Aorta (tissue), 5 donors: ENCODE measurements at regions not wholly inside any gene's neighbourhood (a gene's known extent, or its start where the extent isn't known, plus 50 kb on each side); places are given as distances from the start of the nearest gene placed in this dataset.
"Not testable (repeated sequence)": the region's sequence is repeated elsewhere in the genome, so short reads cannot be mapped to it uniquely, and the experiment has no call there.

Experiments
- ATAC-seq: fragments of 200-7000 bp; cut with Tn5 transposase; one replicate; pipeline ENCODE4 v1.9.1; 2022; ENCODE audit warnings: moderate library complexity; ENCODE audit not compliant: low FRiP score
- DNase-seq, 2 donors: peaks; one replicate each; pipeline ENCODE4 v3.0.0-alpha.2; 2020
- H3K27ac ChIP-seq, 2 donors: one replicate each; pipeline ENCODE4 v1.5.1; 2013; ENCODE audit warnings: low read length in 2 of 2, mild to moderate bottlenecking in 2 of 2, moderate library complexity in 2 of 2, control low read depth in 1 of 2, inconsistent platforms in 1 of 2, low read depth in 1 of 2
- H3K27me3 ChIP-seq, 2 donors: one replicate each; pipeline ENCODE4 v1.6.1; 2013; ENCODE audit warnings: control low read depth in 1 of 2, low read length in 1 of 2, mild to moderate bottlenecking in 1 of 2, moderate library complexity in 1 of 2; ENCODE audit not compliant: insufficient read depth in 2 of 2, control insufficient read depth in 1 of 2
- H3K36me3 ChIP-seq, 2 donors: one replicate each; pipeline ENCODE4 v1.6.1; 2013; ENCODE audit warnings: control low read depth in 1 of 2, low read length in 1 of 2, mild to moderate bottlenecking in 1 of 2; ENCODE audit not compliant: insufficient read depth in 2 of 2, control insufficient read depth in 1 of 2
- H3K4me1 ChIP-seq, 2 donors: one replicate each; pipeline ENCODE4 v1.6.1; 2013; ENCODE audit warnings: low read length in 2 of 2, control low read depth in 1 of 2, mild to moderate bottlenecking in 1 of 2, moderate library complexity in 1 of 2; ENCODE audit not compliant: insufficient read depth in 2 of 2, control insufficient read depth in 1 of 2
- H3K4me3 ChIP-seq, 2 donors: one replicate each; pipeline ENCODE4 v1.5.1; 2013; ENCODE audit warnings: low read length in 2 of 2, control low read depth in 1 of 2, mild to moderate bottlenecking in 1 of 2
- H3K9me3 ChIP-seq: one replicate; pipeline ENCODE4 v1.6.1; 2013; ENCODE audit warnings: mild to moderate bottlenecking, low read length; ENCODE audit not compliant: control insufficient read depth
- WGBS, 2 donors: extraction: QIAGEN DNeasy Blood & Tissue Kit; methylation state at CpG; one replicate each; pipeline ENCODE4 v1.1.7; 2013; 5-methylcytosine and 5-hydroxymethylcytosine counted together
- intact Hi-C, 2 donors: fragments of 100-400 bp; cut with DNase I; formaldehyde crosslinking; loops; one replicate each; pipeline versions ENCODE4 v1.14.2 to v1.15.0; 2022
- donor health status: healthy with polysubstance abuse.
- donor health status: Bipolar disorder and iron deficiency.
- donor health status: DM: no; HTN: no; CAD: no.
- donor health status: DM: no; HTN: no; CAD: no.
- donor health status: DM: yes; HTN: yes; CAD: no.

DNA sequence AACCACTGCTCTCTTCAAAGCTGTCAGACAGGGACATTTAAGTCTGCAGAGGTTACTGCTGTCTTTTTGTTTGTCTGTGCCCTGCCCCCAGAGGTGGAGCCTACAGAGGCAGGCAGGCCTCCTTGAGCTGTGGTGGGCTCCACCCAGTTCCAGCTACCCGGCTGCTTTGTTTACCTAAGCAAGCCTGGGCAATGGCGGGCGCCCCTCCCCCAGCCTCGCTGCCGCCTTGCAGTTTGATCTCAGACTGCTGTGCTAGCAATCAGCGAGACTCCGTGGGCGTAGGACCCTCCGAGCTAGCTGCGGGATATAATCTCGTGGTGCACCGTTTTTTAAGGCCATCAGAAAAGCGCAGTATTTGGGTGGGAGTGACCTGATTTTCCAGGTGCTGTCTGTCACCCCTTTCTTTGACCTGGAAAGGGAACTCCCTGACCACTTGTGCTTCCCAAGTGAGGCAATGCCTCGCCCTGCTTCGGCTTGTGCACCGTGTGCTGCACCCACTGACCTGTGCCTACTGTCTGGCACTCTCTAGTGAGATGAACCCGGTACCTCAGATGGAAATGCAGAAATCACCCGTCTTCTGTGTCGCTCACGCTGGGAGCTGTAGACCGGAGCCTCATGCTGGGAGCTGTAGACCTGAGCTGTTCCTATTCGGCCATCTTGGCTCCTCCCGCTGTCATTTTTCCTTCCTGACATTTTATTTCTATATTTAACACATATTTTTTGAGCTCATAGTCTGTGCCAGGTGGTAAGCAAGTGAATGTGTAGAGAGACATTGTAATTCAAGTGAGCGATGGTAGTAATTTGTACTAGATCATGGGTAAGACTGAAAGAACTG is 551.5 kb downstream of the RAB38 start:
- H3K9me3 ChIP-seq, ATAC-seq, H3K27me3 ChIP-seq, DNase-seq, intact Hi-C loops, H3K36me3 ChIP-seq, H3K4me3 ChIP-seq, H3K4me1 ChIP-seq, H3K27ac ChIP-seq: not testable (repeated sequence)
- WGBS, 2 donors, result 63 to 80% methylated on average over 19 to 24 of the region's 24 CpGs

- H3K4me1 ChIP-seq, result no peaks in the 10 kb centered on the region
- H3K4me3 ChIP-seq, result no peak overlapping the region
- no peak for DNase-seq
- ATAC-seq, result no peak
- H3K36me3 ChIP-seq, result no peaks in the 10 kb centered on the region
- H3K9me3 ChIP-seq, result no peaks in the 10 kb centered on the region
- no peaks in the 10 kb centered on the region for H3K27me3 ChIP-seq
- intact Hi-C loops, result no loop called here
- no peak overlapping the region for H3K27ac ChIP-seq
These were observed 558.7 kb downstream of the RAB38 start for GRCh38 chr11:87616511-87616910.

GRCh38 chr11:87604350-87604749 is 566.6 kb downstream of the TMEM135 start:
- ATAC-seq (peak; percentile 11), DNase-seq (no peak)
- no peaks in the 10 kb centered on the region for H3K27me3 ChIP-seq
- no peak overlapping the region for H3K4me3 ChIP-seq
- H3K27ac ChIP-seq, result peak overlapping the region in 1 of 2 donors; percentile 32
- H3K9me3 ChIP-seq, result no peaks in the 10 kb centered on the region
- H3K4me1 ChIP-seq, result peaks cover 4 to 6% of the 10 kb centered on the region in 2 donors
- no peaks in the 10 kb centered on the region for H3K36me3 ChIP-seq
- intact Hi-C loops, result no loop called here

DNA sequence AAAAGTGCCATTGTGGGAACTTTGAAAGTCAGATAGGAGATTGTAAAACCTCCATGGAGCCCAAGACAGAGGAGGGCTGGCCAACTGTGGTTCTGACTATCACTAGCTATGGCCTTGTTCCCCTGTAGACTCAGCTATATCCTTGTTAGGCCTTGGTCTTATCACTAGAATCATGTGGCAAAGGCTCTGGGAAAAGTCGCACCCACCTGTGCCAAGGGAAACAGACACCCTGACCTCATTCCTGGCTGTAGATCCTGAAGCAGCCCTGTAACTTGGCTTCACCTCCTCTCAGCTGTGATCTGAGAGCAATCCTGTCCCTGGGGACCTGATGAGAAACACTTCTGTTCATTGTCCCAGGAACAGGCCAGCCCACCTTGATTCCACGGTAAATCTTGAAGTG is 566.2 kb downstream of the TMEM135 start:
- Histone ChIP-seq H3K36me3 (no peaks in the 10 kb centered on the region), H3K27ac (peak overlapping the region; percentile 32 to 45), H3K27me3 (no peaks in the 10 kb centered on the region), H3K4me3 (no peak overlapping the region), H3K4me1 (peaks cover 4 to 6% of the 10 kb centered on the region in 2 donors), H3K9me3 (no peaks in the 10 kb centered on the region)
- intact Hi-C loops, result no loop called here
- ATAC-seq (peak; percentile 73), DNase-seq (peak in 1 of 2 donors; percentile 57)
- WGBS, 2 donors, result 4 to 9% methylated on average over 2 of the region's 2 CpGs

GRCh38 chr11:87602776-87603175 is 565.0 kb downstream of the TMEM135 start:
- no peak overlapping the region for H3K4me3 ChIP-seq
- peaks cover 4 to 6% of the 10 kb centered on the region in 2 donors for H3K4me1 ChIP-seq
- H3K27me3 ChIP-seq, result no peaks in the 10 kb centered on the region
- no peaks in the 10 kb centered on the region for H3K36me3 ChIP-seq
- no peak overlapping the region for H3K27ac ChIP-seq
- intact Hi-C loops, result no loop called here
- no peaks in the 10 kb centered on the region for H3K9me3 ChIP-seq
- ATAC-seq, result no peak
- no peak for DNase-seq
- WGBS, 2 donors, result 95 to 100% methylated on average over 1 of the region's 1 CpG

DNA sequence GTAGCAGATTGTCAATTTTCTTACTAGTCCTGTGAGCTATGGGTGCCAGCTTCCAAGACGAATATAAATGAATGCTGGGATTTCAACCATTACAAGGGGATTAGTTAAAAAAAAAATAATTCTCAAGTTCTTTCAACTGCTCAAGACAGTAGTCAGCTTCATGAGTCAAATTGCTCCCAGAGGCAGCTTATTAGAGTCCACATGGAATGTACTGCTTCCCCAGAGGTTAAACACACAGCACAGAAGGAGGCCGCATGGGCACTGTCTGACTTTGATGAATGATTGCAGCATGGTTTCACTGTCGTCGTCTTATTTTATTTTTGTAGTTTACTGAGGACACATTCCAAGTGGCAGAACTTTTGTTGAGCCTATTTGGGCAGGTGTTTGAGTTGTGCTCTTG is 563.2 kb downstream of the TMEM135 start:
- DNase-seq (no peak), ATAC-seq (no peak)
- H3K36me3 ChIP-seq, result no peaks in the 10 kb centered on the region
- H3K27ac ChIP-seq, result no peak overlapping the region
- H3K27me3 ChIP-seq, result no peaks in the 10 kb centered on the region
- WGBS, 2 donors, result 4 to 10% methylated on average over 4 of the region's 4 CpGs
- H3K4me1 ChIP-seq, result peaks cover 4 to 6% of the 10 kb centered on the region in 2 donors
- no peaks in the 10 kb centered on the region for H3K9me3 ChIP-seq
- no peak overlapping the region for H3K4me3 ChIP-seq
- intact Hi-C loops, result no loop called here

DNA sequence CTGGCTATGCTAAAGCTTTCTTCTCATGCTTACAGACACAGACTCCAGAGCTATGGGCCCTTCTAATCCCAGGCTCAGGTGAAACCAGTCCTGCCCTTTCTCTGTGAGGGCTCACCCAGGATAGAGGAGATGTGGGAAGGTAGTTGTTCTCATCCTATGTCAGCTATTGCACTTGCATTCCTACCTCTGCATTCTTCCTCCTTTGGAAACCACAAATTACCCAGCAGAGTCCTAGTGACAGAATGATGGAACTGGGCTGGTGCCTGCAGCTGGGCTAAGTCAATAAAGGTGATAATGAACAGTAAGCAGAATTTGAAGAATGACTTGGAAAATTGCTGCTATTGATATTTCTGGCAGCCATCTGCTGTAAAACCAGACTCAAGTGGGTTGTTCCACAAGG is 560.0 kb downstream of the TMEM135 start:
- Histone ChIP-seq H3K4me3 (no peak overlapping the region), H3K4me1 (peaks cover 0 to 2% of the 10 kb centered on the region in 2 donors), H3K27ac (no peak overlapping the region), H3K9me3 (no peaks in the 10 kb centered on the region), H3K36me3 (no peaks in the 10 kb centered on the region), H3K27me3 (no peaks in the 10 kb centered on the region)
- intact Hi-C loops, result no loop called here
- DNase-seq, result no peak
- no peak for ATAC-seq

- 77 to 81% methylated on average over 5 of the region's 5 CpGs for WGBS, 2 donors
- H3K27me3 ChIP-seq, result no peaks in the 10 kb centered on the region
- ATAC-seq, result no peak
- no peaks in the 10 kb centered on the region for H3K36me3 ChIP-seq
- no peak for DNase-seq
- no peak overlapping the region for H3K4me3 ChIP-seq
- peaks cover 0 to 2% of the 10 kb centered on the region in 2 donors for H3K4me1 ChIP-seq
- intact Hi-C loops, result no loop called here
- no peaks in the 10 kb centered on the region for H3K9me3 ChIP-seq
- no peak overlapping the region for H3K27ac ChIP-seq
These were observed 558.4 kb downstream of the TMEM135 start for GRCh38 chr11:87596176-87596575.

GRCh38 chr11:87589082-87589481 is 551.3 kb downstream of the TMEM135 start:
- H3K27ac ChIP-seq, result no peak overlapping the region
- no peak for ATAC-seq
- peaks cover 3% of the 10 kb centered on the region for H3K9me3 ChIP-seq
- no peaks in the 10 kb centered on the region for H3K36me3 ChIP-seq
- H3K4me3 ChIP-seq, result no peak overlapping the region
- DNase-seq, result no peak
- WGBS, 2 donors, result 89 to 93% methylated on average over 3 of the region's 3 CpGs
- H3K4me1 ChIP-seq, result no peaks in the 10 kb centered on the region
- no peaks in the 10 kb centered on the region for H3K27me3 ChIP-seq
- intact Hi-C loops, result no loop called here
